Activated T-cell treated with anti-CD3 and anti-CD28 coated beads, Interleukin-2, amount 50 U/mL, for 24 hours (primary cell): ENCODE measurements at regions not wholly inside any gene's neighbourhood (a gene's known extent, or its start where the extent isn't known, plus 50 kb on each side); places are given as distances from the start of the nearest gene placed in this dataset.
"Not testable (repeated sequence)": the region's sequence is repeated elsewhere in the genome, so short reads cannot be mapped to it uniquely, and the experiment has no call there.

Experiments used
- DNase-seq: peaks from one replicate; pipeline ENCODE4 v3.0.0-alpha.2; 2020
- H3K27ac Mint-ChIP-seq: 2 replicates; pipeline ENCODE4 v1.8.0; 2020; ENCODE audit warnings: mild to moderate bottlenecking, mixed read lengths
- H3K27me3 Mint-ChIP-seq: 2 replicates; pipeline ENCODE4 v1.8.0; 2020; ENCODE audit warnings: mixed read lengths
- H3K36me3 Mint-ChIP-seq: 2 replicates; pipeline ENCODE4 v1.8.0; 2020; ENCODE audit warnings: low read depth, mixed read lengths
- H3K4me1 Mint-ChIP-seq: 2 replicates; pipeline ENCODE4 v1.8.0; 2020; ENCODE audit warnings: low read depth, mixed read lengths
- H3K4me3 Mint-ChIP-seq: 2 replicates; pipeline ENCODE4 v1.8.0; 2020; ENCODE audit warnings: mild to moderate bottlenecking, moderate library complexity, mixed read lengths
- H3K9me3 Mint-ChIP-seq: 2 replicates; pipeline ENCODE4 v1.8.0; 2020; ENCODE audit warnings: mixed read lengths

DNA sequence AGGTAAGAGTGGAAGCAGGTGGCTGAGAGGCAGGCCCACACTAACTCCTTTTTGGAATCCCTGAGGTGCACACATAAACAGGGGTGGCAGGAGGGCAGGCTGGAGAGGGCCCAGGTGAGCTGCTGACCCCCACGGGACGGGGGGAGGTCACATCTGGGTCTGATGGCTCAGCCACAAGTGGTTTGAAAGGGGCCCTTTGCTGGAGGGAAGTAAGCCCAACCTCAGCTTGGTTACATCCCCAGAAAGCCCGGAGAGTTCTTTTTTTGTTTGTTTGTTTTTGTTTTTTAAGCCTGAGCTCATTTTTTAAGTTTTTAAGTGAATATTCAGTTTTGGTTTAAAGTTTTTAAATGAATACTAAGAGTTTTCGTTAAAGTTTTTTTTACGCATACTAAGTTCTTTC is 72.8 kb upstream of the CUX1 start:
- Mint-ChIP-seq H3K9me3 (no peaks in the 10 kb centered on the region), H3K4me3 (no peak overlapping the region), H3K27me3 (peaks cover 2% of the 10 kb centered on the region), H3K27ac (no peak overlapping the region), H3K36me3 (no peaks in the 10 kb centered on the region), H3K4me1 (peaks cover 23% of the 10 kb centered on the region)
- DNase-seq = no peak

DNA sequence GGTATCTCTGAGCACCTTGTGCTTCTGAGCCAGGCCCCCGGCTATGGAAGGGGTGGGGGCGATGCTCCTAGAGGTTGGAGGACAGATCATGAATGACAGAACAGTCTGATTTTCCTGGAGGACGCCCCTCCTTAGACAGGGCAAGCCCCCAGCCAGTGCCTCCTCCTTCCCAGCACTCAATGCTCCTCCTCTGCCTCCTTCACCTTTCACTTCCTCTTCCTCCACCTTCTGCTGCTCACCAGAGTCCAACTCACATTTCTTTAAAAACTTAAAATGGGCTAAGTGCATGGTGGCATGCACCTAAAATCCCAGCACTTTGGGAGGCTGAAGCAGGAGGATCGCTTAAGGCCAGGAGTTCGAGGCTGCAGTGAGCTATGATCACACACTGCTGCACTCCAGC is 71.1 kb upstream of the CUX1 start:
- peaks cover 15% of the 10 kb centered on the region for H3K4me1 Mint-ChIP-seq
- H3K9me3 Mint-ChIP-seq = no peaks in the 10 kb centered on the region
- no peaks in the 10 kb centered on the region for H3K36me3 Mint-ChIP-seq
- H3K4me3 Mint-ChIP-seq = no peak overlapping the region
- H3K27ac Mint-ChIP-seq = no peak overlapping the region
- DNase-seq = no peak
- H3K27me3 Mint-ChIP-seq = peaks cover 2% of the 10 kb centered on the region

DNA sequence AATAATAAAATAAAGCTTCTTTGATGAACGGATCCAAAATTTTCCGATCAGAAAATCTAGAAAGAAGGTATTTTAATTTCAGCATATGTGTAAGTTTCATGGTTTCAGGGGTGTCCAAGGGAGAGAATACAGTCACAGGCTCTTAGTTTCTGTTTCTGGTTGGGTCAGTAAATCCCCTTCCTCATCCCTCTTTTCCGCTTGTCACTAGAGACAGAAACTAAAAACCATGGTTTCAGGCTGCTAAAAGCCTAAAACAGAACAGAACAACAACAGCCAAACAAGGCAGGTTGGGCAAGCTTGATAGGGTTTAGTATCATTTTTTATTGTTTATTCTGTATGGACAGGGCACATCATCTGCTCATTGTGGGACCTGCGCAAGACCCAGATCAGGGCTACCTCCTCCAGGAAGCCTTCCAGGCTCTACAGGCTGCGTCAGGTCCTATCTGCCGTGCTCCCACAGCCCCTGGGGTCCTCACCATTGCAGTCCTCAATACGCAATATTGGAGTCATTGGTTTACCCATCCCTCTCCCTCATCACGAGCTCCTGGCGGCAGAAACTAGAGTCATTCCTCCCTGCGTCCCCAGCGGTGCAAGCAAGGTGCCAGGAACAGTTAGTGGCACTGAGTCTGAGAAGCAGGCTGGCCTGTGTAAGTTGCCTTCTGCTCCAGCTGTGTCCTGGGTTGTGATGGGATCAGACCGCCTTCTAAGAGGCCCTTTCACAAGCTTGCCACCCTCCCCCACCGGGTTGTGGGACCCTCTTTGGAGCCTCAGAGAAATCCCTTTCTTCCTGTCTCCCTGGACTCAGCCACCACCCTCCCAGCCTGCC is 70.2 kb upstream of the CUX1 start:
- Mint-ChIP-seq H3K36me3 (no peaks in the 10 kb centered on the region), H3K4me1 (peaks cover 12% of the 10 kb centered on the region), H3K9me3 (no peaks in the 10 kb centered on the region), H3K27me3 (peaks cover 2% of the 10 kb centered on the region), H3K4me3 (no peak overlapping the region), H3K27ac (no peak overlapping the region)
- no peak for DNase-seq

DNA sequence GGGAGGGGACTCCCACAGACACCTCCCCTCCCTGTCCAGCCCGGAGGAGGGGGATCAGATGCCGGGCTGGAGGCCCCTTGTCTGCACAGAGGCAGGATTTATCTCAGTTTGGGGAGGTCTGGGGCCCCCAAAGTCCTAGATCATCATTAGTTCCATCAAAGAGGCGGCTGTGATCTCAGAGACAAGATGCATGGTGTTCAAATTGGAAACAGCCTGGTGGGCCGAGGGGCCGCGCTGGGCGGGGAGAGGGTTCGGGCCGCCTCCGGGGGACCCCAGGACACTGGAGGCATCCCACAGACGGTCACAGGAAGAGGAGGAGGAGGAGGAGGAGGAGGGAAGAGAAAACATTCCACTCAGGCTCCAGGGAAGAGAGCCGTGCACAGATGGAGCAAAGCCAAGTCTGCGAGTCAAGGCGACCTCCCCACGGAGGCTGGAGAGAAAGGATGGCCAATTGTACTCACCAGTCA is 69.5 kb upstream of the CUX1 start:
- Mint-ChIP-seq H3K27me3 (no peaks in the 10 kb centered on the region), H3K9me3 (no peaks in the 10 kb centered on the region), H3K36me3 (no peaks in the 10 kb centered on the region), H3K4me3 (no peak overlapping the region), H3K4me1 (peaks cover 7% of the 10 kb centered on the region), H3K27ac (no peak overlapping the region)
- no peak for DNase-seq

DNA sequence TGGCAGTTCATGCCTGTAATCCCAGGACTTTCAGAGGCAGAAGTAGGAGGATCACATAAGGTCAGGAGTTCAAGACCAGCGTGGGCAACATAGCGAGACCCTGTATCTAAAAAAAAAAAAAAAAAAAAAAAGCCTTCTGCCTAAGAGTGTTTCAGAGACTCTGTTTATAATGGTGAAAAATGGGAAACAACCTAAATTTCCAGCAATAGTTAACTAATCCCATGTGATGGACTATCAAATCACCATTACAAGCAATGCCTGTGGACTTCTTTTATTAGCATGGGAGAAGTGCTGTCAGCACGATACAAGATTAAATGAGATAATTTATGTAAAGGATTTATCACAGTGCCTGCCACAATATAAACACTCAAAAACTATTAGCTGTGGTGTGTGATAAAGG is 67.5 kb upstream of the CUX1 start:
- no peaks in the 10 kb centered on the region for H3K9me3 Mint-ChIP-seq
- no peaks in the 10 kb centered on the region for H3K36me3 Mint-ChIP-seq
- H3K4me3 Mint-ChIP-seq = no peak overlapping the region
- H3K4me1 Mint-ChIP-seq = peaks cover 18% of the 10 kb centered on the region
- no peak for DNase-seq
- no peaks in the 10 kb centered on the region for H3K27me3 Mint-ChIP-seq
- no peak overlapping the region for H3K27ac Mint-ChIP-seq

DNA sequence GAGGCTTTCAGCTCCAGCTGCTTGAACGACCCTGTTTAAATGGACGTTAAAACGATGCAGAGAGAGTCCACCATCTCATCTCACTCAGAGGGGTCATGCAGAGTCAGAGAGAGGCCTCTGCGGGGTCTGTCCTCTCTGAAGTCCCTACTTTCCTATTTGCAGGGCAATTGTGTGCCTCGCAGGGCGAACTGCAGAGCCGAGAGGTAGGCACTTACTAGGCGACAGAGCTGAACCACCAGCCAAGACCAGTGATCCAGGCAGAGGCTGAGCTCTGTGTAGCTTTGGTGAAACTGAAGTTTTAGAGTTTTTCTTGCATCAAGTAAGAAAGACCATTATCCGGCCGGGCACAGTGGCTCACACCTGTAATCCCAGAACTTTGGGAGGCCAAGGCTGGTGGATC is 64.1 kb upstream of the CUX1 start:
- DNase-seq = no peak
- Mint-ChIP-seq H3K27ac (no peak overlapping the region), H3K9me3 (no peaks in the 10 kb centered on the region), H3K27me3 (no peaks in the 10 kb centered on the region), H3K4me1 (peaks cover 15% of the 10 kb centered on the region), H3K4me3 (no peak overlapping the region), H3K36me3 (no peaks in the 10 kb centered on the region)

DNA sequence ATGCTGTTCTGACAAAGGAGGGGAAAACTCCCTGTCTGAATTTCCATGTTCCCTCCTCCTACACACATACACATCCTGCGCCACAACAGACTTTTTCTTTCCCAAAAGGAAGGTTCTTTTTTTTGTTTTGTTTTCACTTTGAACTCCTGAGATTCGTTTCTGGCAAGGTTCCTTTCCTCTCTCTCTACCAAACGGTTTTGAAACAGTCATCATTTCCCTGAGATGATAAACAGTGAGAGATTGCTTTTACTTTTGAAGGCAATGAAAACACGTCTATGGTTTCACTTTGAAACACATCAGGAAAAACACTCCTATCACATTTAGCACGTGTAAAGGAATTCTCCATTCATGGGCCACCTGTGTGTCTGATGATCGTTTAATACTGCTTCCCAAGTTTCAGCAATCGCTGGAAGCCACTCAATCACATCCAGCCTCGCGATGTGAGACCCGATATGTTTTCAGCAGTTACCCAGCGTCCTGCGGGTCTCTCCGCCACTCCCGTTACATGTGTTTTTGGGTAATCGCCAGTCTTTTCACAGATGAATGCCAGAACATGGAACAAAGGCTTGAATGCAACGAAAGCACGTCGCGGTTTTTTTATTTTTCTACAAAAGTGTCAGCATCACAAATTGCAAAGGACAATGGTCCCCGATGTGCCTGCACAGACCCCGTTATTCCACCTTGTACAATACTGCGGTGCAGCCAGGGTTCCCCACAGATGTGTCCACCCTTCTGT is 62.8 kb upstream of the CUX1 start:
- Mint-ChIP-seq H3K27ac (peak overlapping the region; percentile 70), H3K4me3 (peak overlapping the region; percentile 73)

DNA sequence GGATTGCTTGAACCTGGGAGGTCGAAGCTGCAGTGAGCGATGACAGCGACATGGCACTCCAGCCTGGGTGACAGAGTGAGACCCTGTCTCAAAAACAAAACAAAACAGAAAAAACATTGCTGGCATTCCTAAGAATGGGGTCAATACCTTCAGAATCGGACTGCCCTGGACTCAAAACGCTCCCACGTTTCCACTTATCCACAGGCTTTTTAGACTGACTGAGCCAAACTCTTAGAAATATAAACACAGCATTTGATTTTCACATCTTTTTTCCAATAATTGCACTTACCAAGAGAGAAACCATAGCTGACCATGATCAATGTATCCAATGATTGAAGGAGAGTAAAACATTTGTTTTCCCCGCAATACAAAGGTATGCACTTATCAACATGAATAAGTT is 59.5 kb upstream of the CUX1 start:
- H3K27me3 Mint-ChIP-seq = no peaks in the 10 kb centered on the region
- H3K4me3 Mint-ChIP-seq = no peak overlapping the region

More for the DNA sequence above, 62.8 kb upstream of the CUX1 start:
- Mint-ChIP-seq H3K36me3 (no peaks in the 10 kb centered on the region), H3K4me1 (peaks cover 15% of the 10 kb centered on the region), H3K9me3 (no peaks in the 10 kb centered on the region), H3K27me3 (no peaks in the 10 kb centered on the region)
- DNase-seq = peak; percentile 42

DNA sequence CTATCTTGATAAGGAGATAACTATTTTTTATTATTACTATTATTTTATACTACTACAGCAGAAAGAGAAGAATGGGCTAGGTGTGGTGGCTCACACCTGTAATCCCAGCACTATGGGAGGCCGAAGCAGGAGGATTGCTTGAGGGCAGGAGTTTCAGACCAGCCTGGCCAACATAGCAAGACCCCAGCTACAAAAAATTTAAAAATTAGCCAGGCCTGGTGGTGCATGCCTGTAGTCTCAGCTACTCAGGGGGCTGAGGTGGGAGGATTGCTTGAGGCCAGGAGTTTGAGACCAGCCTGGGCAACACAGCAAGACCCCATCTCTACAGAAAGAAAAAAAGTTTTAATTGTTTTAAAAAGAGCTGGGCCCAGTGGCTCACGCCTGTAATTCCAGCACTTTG is 58.9 kb upstream of the CUX1 start:
- not testable (repeated sequence) for H3K4me3 Mint-ChIP-seq, H3K36me3 Mint-ChIP-seq, H3K9me3 Mint-ChIP-seq, H3K27me3 Mint-ChIP-seq, DNase-seq, H3K27ac Mint-ChIP-seq
- H3K4me1 Mint-ChIP-seq = peaks cover 17% of the 10 kb centered on the region

More for the DNA sequence above, 59.5 kb upstream of the CUX1 start:
- H3K4me1 Mint-ChIP-seq = peaks cover 18% of the 10 kb centered on the region
- no peaks in the 10 kb centered on the region for H3K9me3 Mint-ChIP-seq
- DNase-seq = no peak
- H3K27ac Mint-ChIP-seq = no peak overlapping the region
- H3K36me3 Mint-ChIP-seq = no peaks in the 10 kb centered on the region

DNA sequence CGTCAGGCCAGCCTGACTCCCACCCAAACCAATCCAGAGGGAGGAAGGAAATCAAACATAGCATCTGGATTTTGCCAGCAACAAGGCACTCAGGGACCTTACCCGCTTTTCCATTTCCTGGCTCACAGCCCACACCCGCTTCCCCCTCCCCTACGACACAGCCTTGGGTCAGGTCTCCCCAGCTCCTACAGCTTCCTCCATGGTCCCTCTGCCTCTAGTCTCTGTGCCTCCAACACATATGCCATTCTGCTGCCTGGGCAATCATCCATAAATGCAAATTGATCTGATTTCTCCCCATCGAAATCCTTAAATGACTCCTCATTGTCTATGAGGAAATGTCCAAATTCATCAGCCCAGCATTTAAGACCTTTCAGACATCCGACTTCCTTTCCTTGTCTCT is 53.2 kb upstream of the CUX1 start:
- DNase-seq = no peak
- Mint-ChIP-seq H3K36me3 (no peaks in the 10 kb centered on the region), H3K9me3 (no peaks in the 10 kb centered on the region), H3K4me3 (no peak overlapping the region), H3K27me3 (no peaks in the 10 kb centered on the region), H3K27ac (no peak overlapping the region), H3K4me1 (peaks cover 3% of the 10 kb centered on the region)

DNA sequence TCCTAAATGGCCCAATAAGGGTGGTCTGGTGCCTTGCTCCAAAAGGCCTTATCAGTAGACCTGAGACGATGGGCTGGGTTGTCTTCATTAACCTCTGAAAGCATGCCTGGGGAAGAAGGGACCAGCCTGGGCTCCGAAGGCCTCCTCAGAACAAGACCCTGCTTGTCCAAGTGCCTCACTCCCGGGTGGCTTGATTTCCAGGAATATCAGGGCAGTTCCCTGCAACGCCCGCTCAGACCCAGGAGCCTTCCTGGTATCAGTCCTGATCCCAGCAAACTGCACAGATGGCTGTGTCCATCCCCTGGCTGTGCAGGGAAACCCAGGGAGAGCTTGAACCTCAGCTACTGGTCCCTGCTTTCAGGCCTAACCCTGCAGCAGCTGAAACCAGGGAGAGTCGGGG is 49.9 kb upstream of the CUX1 start:
- Mint-ChIP-seq H3K4me1 (no peaks in the 10 kb centered on the region), H3K9me3 (no peaks in the 10 kb centered on the region), H3K27ac (no peak overlapping the region), H3K27me3 (no peaks in the 10 kb centered on the region), H3K4me3 (no peak overlapping the region), H3K36me3 (no peaks in the 10 kb centered on the region)
- no peak for DNase-seq
